ENCODE measurements at regions not wholly inside any gene's neighbourhood (a gene's known extent, or its start where the extent isn't known, plus 50 kb on each side); places are given as distances from the start of the nearest gene placed in this dataset.
A peak's percentile ranks its signal among the peaks of the same experiment; 100 is the strongest.

DNA sequence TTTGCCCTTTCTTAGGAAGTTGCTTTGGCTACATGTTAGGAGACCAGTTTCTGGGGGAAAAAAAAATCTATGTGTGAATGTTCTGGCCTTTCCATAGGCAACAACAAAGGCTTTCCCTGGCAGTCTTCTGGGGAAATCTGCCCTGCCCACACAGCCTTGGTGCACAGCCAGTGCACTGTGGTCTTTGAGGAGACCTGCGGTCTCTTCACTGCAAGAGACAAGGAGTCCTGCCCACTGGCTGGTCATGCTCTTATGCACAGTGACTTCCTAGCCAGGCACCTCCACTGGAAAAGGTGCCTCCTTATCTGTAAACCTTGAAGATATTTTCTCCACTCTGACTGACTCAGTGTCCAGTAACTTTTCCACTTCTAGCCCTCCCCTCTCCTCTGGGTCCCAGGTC is 155.1 kb downstream of the SUCLA2 start:
- TF ChIP-seq, protein P1, sequence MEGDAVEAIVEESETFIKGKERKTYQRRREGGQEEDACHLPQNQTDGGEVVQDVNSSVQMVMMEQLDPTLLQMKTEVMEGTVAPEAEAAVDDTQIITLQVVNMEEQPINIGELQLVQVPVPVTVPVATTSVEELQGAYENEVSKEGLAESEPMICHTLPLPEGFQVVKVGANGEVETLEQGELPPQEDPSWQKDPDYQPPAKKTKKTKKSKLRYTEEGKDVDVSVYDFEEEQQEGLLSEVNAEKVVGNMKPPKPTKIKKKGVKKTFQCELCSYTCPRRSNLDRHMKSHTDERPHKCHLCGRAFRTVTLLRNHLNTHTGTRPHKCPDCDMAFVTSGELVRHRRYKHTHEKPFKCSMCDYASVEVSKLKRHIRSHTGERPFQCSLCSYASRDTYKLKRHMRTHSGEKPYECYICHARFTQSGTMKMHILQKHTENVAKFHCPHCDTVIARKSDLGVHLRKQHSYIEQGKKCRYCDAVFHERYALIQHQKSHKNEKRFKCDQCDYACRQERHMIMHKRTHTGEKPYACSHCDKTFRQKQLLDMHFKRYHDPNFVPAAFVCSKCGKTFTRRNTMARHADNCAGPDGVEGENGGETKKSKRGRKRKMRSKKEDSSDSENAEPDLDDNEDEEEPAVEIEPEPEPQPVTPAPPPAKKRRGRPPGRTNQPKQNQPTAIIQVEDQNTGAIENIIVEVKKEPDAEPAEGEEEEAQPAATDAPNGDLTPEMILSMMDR (IDR thresholded peaks at IDR 0.05; ENCODE audit: unreplicated experiment in 3 of 3), result no peak
- H3K4me1 Mint-ChIP-seq, result peaks cover 5% of the 10 kb centered on the region
- H3K9me3 Mint-ChIP-seq, result peaks cover 18% of the 10 kb centered on the region
- no peak overlapping the region for H3K4me3 Mint-ChIP-seq
- H3K27me3 Mint-ChIP-seq (ENCODE audit: low read depth), result peaks cover under 1% of the 10 kb centered on the region
- peak overlapping the region in 2 of 3 experiments; percentile 68 to 82 for H3K27ac Mint-ChIP-seq
- peaks cover 6% of the 10 kb centered on the region for H3K36me3 Mint-ChIP-seq (ENCODE audit: low read depth)

DNA sequence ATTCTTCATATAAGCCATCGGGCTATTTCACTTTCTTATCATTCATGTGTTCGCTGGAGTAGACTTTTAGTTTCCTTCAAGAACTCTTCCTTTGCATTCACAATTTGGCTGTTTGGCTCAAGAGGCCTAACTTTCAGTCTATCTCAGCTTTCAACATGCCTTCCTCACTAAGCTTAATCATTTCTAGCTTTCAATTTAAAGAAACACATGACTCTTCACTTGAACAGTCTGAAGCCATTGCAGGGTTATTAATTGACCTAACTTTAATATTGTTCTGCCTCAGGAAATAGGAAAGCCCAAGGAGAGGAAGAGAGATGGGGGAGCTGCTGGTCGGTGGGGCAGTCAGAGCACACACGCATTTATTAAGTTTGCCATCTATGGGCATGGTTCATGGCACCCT is 158.1 kb downstream of the SUCLA2 start:
- Mint-ChIP-seq H3K36me3 (ENCODE audit: low read depth) (no peaks in the 10 kb centered on the region), H3K9me3 (no peaks in the 10 kb centered on the region), H3K4me1 (peaks cover 5% of the 10 kb centered on the region), H3K27me3 (ENCODE audit: low read depth) (peaks cover 7% of the 10 kb centered on the region), H3K4me3 (peak overlapping the region in 1 of 3 experiments; percentile 0), H3K27ac (peak overlapping the region; percentile 92 to 98 (median 94))
- TF ChIP-seq, protein P1 (IDR thresholded peaks at IDR 0.05; ENCODE audit: unreplicated experiment in 3 of 3), result no peak

- no peaks in the 10 kb centered on the region for H3K36me3 Mint-ChIP-seq (ENCODE audit: low read depth)
- H3K4me1 Mint-ChIP-seq, result peaks cover 5% of the 10 kb centered on the region
- H3K27me3 Mint-ChIP-seq (ENCODE audit: low read depth), result peaks cover 7% of the 10 kb centered on the region
- TF ChIP-seq, protein P1 (IDR thresholded peaks at IDR 0.05; ENCODE audit: unreplicated experiment in 3 of 3), result no peak
- H3K27ac Mint-ChIP-seq, result peak overlapping the region in 2 of 3 experiments; percentile 92 to 98
- H3K9me3 Mint-ChIP-seq, result no peaks in the 10 kb centered on the region
- no peak overlapping the region for H3K4me3 Mint-ChIP-seq
Observed at GRCh38 chr13:47841151-47841550, 159.9 kb downstream of the SUCLA2 start.

- Mint-ChIP-seq H3K27ac (peak overlapping the region in 1 of 3 experiments; percentile 36), H3K4me1 (peaks cover 1% of the 10 kb centered on the region), H3K9me3 (no peaks in the 10 kb centered on the region), H3K4me3 (no peak overlapping the region), H3K27me3 (ENCODE audit: low read depth) (peaks cover 7% of the 10 kb centered on the region), H3K36me3 (ENCODE audit: low read depth) (no peaks in the 10 kb centered on the region)
- TF ChIP-seq, protein P1 (IDR thresholded peaks at IDR 0.05; ENCODE audit: unreplicated experiment in 3 of 3), result no peak
Observed at GRCh38 chr13:47837906-47838305, 163.2 kb downstream of the SUCLA2 start.

- no peaks in the 10 kb centered on the region for H3K4me1 Mint-ChIP-seq
- H3K4me3 Mint-ChIP-seq, result no peak overlapping the region
- H3K27ac Mint-ChIP-seq, result no peak overlapping the region
- H3K36me3 Mint-ChIP-seq (ENCODE audit: low read depth), result no peaks in the 10 kb centered on the region
- H3K27me3 Mint-ChIP-seq (ENCODE audit: low read depth), result peaks cover 7% of the 10 kb centered on the region
- H3K9me3 Mint-ChIP-seq, result no peaks in the 10 kb centered on the region
- TF ChIP-seq, protein P1 (IDR thresholded peaks at IDR 0.05; ENCODE audit: unreplicated experiment in 3 of 3), result no peak
Observed at GRCh38 chr13:47837104-47837880, 163.8 kb downstream of the SUCLA2 start.

Data from nephron (organoid).